ENCODE measurements at regions not wholly inside any gene's neighbourhood (a gene's known extent, or its start where the extent isn't known, plus 50 kb on each side); places are given as distances from the start of the nearest gene placed in this dataset.

- TF ChIP-seq, protein P1, sequence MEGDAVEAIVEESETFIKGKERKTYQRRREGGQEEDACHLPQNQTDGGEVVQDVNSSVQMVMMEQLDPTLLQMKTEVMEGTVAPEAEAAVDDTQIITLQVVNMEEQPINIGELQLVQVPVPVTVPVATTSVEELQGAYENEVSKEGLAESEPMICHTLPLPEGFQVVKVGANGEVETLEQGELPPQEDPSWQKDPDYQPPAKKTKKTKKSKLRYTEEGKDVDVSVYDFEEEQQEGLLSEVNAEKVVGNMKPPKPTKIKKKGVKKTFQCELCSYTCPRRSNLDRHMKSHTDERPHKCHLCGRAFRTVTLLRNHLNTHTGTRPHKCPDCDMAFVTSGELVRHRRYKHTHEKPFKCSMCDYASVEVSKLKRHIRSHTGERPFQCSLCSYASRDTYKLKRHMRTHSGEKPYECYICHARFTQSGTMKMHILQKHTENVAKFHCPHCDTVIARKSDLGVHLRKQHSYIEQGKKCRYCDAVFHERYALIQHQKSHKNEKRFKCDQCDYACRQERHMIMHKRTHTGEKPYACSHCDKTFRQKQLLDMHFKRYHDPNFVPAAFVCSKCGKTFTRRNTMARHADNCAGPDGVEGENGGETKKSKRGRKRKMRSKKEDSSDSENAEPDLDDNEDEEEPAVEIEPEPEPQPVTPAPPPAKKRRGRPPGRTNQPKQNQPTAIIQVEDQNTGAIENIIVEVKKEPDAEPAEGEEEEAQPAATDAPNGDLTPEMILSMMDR (IDR thresholded peaks at IDR 0.05; ENCODE audit: insufficient read depth, low read length), result no peak
- no peak for TF ChIP-seq POLR2AphosphoS5 (IDR thresholded peaks at IDR 0.05; ENCODE audit: low read depth)
- TF ChIP-seq, protein P2, sequence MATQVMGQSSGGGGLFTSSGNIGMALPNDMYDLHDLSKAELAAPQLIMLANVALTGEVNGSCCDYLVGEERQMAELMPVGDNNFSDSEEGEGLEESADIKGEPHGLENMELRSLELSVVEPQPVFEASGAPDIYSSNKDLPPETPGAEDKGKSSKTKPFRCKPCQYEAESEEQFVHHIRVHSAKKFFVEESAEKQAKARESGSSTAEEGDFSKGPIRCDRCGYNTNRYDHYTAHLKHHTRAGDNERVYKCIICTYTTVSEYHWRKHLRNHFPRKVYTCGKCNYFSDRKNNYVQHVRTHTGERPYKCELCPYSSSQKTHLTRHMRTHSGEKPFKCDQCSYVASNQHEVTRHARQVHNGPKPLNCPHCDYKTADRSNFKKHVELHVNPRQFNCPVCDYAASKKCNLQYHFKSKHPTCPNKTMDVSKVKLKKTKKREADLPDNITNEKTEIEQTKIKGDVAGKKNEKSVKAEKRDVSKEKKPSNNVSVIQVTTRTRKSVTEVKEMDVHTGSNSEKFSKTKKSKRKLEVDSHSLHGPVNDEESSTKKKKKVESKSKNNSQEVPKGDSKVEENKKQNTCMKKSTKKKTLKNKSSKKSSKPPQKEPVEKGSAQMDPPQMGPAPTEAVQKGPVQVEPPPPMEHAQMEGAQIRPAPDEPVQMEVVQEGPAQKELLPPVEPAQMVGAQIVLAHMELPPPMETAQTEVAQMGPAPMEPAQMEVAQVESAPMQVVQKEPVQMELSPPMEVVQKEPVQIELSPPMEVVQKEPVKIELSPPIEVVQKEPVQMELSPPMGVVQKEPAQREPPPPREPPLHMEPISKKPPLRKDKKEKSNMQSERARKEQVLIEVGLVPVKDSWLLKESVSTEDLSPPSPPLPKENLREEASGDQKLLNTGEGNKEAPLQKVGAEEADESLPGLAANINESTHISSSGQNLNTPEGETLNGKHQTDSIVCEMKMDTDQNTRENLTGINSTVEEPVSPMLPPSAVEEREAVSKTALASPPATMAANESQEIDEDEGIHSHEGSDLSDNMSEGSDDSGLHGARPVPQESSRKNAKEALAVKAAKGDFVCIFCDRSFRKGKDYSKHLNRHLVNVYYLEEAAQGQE (IDR thresholded peaks at IDR 0.05; ENCODE audit: insufficient replicate concordance, low read depth), result no peak
- no peak for TF ChIP-seq SPI1 (IDR thresholded peaks at IDR 0.05; ENCODE audit: borderline replicate concordance, low read depth)
These were observed 225.6 kb upstream of the JARID2 start for GRCh38 chr6:15020119-15020770.

Measured in HL-60 (cell line).